ENCODE measurements at regions not wholly inside any gene's neighbourhood (a gene's known extent, or its start where the extent isn't known, plus 50 kb on each side); places are given as distances from the start of the nearest gene placed in this dataset.

GRCh38 chr1:173276922-173277800, 70.0 kb upstream of the TNFSF4 start:
- TF ChIP-seq, protein P1, sequence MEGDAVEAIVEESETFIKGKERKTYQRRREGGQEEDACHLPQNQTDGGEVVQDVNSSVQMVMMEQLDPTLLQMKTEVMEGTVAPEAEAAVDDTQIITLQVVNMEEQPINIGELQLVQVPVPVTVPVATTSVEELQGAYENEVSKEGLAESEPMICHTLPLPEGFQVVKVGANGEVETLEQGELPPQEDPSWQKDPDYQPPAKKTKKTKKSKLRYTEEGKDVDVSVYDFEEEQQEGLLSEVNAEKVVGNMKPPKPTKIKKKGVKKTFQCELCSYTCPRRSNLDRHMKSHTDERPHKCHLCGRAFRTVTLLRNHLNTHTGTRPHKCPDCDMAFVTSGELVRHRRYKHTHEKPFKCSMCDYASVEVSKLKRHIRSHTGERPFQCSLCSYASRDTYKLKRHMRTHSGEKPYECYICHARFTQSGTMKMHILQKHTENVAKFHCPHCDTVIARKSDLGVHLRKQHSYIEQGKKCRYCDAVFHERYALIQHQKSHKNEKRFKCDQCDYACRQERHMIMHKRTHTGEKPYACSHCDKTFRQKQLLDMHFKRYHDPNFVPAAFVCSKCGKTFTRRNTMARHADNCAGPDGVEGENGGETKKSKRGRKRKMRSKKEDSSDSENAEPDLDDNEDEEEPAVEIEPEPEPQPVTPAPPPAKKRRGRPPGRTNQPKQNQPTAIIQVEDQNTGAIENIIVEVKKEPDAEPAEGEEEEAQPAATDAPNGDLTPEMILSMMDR (IDR thresholded peaks at IDR 0.05; ENCODE audit: insufficient read depth, low read length) = no peak
- no peak for TF ChIP-seq GABPA (IDR thresholded peaks at IDR 0.05; ENCODE audit: low read depth)
- TF ChIP-seq POLR2AphosphoS5 (IDR thresholded peaks at IDR 0.05; ENCODE audit: low read depth) = no peak
